ENCODE measurements at regions not wholly inside any gene's neighbourhood (a gene's known extent, or its start where the extent isn't known, plus 50 kb on each side); places are given as distances from the start of the nearest gene placed in this dataset.

GRCh38 chr4:144584428-144584827 is 61.5 kb upstream of the HHIP start:
- TF ChIP-seq NFIC (IDR thresholded peaks at IDR 0.05) (no peak), YY1 (IDR thresholded peaks at IDR 0.05; ENCODE audit: low read depth) (no peak)
